ENCODE measurements at regions not wholly inside any gene's neighbourhood (a gene's known extent, or its start where the extent isn't known, plus 50 kb on each side); places are given as distances from the start of the nearest gene placed in this dataset.

DNA sequence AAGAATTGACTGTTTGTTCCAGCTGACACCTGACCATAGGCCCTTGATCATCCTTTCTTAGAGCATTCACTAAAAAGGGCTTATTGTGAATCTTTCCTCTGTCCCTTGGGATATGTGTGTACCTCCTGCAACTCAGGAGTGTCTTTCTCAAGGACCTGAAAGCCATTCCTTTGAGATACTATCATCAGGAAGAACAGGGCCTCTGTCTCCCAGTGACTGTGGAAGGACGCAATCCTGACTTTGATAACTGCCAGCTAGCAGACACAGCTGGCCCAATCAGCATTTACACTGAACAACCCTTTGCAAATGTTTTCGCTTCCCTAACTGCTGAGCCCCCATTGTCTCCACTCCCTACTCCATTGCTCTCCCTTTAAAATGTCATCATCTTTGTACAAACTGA, 144.4 kb downstream of the RMI1 start:
- DNase-seq (ENCODE audit: low read depth): no peak

DNA sequence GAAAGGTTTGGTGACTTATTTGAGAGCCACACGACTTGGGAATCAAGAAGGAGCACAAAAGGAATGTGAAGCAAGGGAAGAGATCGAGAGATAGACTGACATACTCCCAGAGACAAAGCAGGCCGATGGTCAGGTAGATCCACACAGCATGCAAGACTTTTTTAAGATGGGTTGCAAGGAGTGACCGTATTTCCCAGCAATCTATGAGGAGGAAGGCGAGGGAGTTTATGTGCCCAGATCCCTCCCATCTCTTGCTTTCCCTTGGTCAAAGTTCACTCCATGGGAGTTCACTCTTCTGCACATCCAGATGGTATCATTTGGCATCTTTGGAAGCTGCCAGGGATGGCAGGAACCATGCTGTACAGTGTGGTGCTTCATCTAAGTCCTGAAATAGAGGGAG, 148.9 kb downstream of the RMI1 start:
- no peak for DNase-seq (ENCODE audit: low read depth)

DNA sequence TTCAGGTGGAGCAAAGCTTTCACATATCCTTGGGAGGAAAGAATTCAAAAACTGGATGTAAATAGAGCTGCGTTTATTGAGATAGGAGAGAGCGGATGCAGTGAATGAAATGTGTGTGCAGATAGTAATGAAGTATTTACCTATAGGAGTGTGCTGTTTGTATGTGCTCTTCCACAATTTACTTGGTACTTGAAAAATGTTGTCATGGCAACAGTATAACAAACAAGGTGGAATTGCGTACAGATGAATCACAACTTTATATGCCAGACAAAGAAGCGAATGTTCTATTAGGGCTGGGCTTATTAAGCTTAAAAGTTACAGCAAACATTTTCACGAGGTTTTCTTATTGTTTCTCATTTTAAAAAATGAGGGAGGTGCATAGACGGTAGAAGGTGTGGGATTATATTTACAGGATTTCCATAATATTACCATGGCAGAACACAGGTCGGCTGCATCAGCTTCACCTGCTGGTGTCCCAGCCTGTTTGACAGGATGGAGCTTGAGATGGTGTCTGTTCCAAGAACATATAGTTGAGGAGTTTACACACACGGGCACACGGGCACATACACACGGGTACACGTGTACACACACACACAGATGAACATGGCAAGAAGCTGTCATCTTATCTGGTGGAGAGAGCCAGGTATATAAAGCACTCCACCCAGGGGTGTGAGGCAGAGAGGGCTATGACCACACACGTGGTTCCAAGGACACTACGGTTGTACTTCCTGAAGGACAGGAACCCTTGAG, 155.7 kb downstream of the RMI1 start:
- peak; percentile 25 for DNase-seq (ENCODE audit: low read depth)

DNA sequence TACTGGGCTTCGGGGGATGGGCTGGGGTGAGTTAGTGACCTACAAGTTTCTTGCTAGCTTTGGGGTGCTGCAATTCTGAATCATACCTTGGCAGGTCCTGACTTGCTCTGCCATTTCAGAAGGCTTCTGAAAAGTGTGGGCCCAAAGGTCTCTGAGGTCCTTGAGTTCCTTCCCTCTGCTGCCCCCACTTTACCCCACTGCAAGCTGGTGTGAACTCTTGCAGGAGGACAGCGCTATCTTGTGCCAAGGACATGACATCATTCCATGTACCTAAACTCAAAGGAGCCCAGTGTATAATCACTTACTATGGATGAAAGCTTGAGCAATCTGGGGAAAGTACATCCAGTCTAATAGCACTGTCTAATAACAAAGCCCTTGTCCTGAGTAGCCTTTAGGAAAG, 157.4 kb downstream of the RMI1 start:
- DNase-seq (ENCODE audit: low read depth): no peak

DNA sequence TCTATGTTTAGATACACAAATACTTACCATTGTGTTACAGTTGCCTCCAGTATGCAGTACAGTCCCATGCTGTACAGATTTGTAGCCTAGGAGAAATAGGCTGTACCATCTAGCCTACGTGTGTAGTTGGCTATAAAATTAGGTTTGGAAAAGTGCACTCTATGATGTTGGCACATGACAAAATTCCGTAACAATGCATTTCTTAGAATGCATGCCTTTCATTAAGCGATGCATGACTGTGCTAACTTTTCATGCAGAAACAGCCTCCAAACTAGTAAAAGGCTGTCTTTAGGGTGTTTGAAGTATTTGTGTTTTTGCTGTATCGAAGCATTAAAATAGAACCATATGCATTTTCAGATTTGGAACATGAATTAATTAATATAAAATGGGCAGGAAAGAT, 157.9 kb downstream of the RMI1 start:
- DNase-seq (ENCODE audit: low read depth): no peak

DNA sequence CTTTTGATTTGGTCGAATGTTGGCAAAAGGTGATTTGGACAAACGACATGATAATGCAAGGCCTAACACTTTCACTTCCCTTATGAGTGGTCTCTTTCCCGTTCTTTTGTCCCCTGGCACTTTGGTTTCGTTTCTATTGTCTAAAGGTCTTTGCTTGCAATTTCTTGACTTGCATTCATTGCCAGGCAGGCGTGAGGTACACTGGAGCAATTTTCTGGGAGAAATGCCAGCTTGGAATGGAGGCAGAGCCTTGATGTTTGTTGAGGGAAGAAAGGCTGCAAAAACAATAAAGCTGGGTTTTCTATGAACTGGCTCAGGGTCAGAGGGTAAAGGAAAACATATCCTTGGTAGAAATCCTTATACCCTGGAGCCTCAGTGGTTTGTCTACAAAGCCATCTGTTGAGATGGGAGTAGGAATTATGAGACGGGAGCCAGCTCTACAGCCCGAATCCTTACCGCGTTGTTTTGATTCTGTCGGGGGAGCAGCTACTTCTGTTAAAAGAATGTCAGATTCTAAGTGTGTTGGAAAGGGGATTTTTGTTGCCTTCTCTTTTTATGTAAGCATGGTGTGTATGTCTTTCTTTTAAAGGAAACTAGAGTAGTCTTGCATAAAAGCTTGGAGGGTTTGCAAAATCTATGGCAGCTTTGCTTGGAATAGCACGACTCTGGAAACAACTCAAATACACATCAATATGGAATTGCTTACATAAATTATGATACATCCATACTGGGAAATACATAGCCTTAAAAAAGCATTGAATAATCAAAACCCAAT, 158.9 kb downstream of the RMI1 start:
- DNase-seq (ENCODE audit: low read depth): no peak

DNA sequence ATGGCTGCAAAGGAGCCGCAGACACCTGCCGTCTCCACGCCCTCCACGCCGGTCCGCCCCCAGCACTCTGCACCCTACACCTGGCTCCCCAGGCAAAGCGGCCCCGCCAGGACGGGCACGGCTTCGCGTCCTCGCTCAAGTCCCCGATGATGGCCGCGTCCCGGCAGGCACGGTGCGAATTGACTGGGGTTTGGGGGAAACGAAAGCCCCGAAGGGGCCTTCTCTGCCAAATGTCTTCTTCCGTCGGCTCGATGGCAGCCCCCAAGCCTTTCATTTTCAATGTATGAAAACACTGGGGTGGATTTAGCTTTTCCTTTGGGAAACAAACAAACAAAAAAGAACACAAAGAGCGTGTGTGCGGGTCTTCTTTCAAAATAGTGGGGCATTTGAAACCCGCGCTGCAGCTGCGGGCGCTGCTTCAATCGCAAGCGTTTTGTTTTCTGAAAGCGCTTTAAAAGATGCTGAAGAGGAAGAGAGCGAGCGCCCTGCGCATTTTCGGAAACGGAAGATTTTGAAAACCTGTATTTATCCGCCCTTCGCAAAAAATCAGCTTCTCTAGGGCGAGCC, 160.0 kb downstream of the RMI1 start:
- DNase-seq (ENCODE audit: low read depth): no peak

DNA sequence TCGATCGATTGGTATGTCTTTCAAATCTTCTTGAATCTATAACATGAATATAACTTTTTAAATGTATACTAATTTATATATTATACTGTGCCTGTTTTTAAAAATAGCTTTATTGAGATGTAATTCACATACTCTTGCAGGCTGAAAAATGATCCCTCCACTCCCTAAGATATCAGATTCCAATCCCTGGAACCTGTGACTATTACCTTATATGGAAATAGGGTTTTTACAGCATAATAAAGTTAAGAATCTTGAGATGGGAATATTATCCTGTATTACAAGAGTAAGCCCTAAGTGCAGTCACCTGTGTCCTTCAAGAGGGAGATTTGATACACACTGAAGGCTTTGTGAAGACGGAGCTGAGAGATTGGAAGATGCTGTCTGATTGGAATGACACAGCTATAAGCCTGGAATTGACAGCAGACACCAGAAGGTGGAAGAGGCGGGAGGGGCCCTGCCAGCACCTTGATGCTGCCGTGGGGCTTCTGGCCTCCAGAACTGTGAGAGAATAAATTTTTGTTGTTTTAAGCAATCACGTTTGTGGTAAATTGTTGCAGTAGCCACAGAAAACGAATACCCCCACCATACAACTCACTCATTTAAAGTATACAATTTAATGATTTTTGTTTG, 161.3 kb downstream of the RMI1 start:
- DNase-seq (ENCODE audit: low read depth): no peak

DNA sequence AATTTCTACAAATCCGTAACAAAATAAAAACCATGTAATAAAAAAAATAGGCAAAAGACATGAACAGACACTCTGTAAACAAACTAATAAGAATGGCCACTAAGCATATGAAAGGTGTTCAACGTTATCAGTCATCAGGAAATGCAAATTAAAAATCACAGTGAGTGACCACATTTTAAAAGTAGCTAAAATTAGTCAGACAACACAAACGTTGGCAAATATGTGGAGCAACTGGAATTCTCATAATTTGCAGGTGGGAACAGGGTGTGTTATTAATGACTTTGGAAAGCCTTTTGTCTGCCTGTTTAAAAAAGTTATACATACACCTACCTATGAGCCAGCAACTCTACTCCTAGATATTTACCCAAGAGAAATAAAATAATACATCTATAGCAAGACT, 164.4 kb downstream of the RMI1 start:
- DNase-seq (ENCODE audit: low read depth): no peak

DNA sequence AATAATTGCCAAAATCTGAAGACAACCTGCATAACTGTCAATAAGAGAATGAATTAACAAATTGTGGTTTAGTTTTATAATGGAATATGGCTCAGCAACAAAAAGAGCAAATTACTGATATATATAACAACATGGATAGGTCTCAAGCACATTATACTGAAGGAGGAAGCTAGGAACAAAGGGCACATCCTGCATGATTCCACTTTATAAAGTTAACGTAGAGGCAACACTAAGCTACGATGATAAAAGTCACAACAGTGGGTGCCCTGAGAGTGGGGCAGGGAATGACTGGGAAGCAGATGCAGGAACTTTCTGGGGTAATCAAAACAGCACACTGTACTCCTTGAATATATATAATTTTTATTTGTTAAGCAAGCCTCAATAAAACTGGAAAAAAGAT, 165.2 kb downstream of the RMI1 start:
- no peak for DNase-seq (ENCODE audit: low read depth)

DNA sequence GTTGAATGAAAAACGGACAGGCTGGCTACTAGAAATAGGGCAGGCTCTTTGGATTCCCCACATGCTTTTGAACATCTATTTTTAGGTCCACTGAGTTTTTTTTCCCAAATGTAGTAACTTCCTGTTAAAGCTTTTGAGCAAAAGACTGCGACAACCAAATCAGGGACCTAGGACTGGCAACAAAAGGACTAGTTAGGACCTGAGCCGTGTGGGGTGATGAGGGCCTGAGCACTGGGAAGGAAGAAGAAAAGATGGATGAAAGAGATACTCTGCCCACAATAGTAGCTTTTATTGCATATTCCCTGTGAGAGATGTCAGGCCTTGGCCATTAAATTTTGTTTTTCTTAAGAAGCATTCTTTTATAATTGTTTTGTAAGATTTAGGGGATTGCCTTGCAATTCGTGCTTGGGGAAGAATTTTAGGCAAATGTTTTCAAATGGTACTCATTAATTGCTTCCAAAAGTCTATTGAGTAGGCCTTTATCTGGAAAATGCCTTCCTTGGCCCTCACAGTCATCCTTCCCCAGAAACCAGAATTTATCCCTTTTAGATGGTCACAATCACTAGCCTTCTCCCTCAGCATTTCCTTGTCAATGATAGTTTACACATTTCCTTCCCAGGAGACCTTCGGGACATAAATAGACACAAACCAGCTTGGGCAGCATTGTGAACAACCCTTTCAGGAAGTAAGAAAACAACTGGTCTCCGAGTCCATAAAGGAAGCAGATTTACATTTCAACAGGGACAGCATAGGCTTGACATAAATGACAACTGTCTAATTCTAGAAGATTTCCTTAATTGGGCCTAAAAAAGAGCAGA, 166.5 kb downstream of the RMI1 start:
- peak; percentile 60 for DNase-seq (ENCODE audit: low read depth)

DNA sequence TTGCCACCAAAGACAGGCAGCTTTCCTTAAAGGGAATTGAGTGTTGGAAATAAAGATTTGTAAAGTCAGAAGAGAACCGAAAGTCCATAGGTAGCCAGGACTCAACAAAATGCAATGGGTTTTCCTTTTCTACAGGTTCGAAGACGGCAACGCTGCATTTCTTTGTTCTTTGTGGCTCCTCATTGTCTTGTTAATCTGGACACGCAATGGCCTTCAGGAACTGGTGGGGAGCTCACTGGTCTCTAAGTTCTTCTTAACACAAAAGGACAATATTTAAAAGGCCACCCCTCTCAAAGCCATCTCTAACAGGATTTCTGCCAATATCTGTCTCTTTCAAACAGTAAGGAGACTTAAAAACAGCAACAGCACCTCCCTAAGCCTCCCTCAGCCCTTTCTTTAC, 170.6 kb downstream of the RMI1 start:
- no peak for DNase-seq (ENCODE audit: low read depth)

DNA sequence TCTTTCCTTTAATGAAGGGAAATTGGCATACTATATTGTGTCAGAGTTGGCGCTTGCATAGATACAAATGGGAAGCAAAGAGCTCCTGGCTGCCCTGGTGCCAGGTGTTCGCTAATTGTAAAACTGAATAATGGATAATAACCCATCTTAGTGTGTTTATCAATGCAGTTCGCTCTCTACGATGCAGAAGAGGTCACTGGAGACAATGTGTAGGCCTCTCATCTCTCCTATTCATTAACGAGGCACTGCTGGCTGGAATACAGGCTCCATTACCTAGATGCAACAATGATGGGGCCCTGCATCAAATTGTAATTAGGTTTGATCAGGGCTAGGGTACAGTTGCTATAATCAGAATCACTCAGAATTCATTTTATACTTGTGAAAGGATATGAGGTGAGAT, 171.0 kb downstream of the RMI1 start:
- no peak for DNase-seq (ENCODE audit: low read depth)

DNA sequence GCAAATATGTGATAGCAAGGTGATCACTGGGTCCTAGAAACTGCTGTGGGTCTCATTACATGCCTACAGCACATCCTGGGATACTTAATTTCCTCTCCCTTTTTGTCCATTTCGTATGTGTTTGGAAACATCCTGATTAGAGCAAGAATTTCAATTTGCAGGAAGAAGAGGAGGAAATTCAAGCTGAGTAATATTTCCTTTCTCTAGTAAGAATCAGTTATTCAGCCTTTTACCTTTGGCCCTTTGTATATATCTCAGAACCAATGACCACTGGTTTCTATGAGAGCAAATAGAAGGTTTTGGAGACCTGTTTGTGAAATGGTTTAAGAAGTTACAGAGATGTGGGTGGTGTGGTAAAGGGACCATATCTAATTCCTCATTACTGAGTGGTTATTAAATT, 171.6 kb downstream of the RMI1 start:
- no peak for DNase-seq (ENCODE audit: low read depth)

DNA sequence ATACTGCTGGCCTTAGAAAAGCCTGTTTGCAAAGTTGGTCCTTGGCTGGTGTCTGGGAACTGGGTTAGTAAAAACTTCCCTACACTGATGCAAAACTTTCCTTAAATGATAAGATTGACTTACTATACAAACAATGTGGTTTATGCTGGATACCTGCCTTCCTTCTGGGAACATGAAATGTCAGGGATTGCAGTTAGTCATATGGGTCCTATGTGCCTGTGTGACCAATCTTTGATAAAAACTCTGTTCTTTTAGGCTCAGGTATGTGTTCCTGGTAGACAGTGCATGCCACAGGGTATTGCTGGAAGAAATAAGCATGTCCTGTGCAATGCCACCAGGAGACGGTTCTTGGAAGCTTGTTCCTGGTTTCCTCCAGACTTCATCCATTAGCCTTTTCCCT, 173.3 kb downstream of the RMI1 start:
- no peak for DNase-seq (ENCODE audit: low read depth)

DNA sequence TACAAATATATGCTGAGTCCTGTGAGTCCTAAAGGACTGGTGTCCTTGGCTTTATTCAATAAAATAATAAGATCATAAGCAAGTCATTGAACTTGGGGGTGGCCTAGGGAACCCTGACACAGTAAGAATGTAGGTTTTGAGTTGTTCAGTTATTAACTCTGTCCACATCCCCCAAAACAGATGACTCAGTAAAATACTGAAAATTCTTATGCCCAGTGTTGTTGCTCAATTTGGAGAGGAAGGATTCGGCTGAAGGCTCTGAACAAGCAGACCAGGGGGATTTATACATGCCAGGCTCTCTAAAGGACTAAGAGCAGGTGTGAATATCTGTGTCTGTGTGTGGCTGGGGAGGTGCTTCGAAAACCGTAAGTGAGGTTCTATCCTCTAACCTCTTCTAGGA, 173.7 kb downstream of the RMI1 start:
- DNase-seq (ENCODE audit: low read depth): no peak

DNA sequence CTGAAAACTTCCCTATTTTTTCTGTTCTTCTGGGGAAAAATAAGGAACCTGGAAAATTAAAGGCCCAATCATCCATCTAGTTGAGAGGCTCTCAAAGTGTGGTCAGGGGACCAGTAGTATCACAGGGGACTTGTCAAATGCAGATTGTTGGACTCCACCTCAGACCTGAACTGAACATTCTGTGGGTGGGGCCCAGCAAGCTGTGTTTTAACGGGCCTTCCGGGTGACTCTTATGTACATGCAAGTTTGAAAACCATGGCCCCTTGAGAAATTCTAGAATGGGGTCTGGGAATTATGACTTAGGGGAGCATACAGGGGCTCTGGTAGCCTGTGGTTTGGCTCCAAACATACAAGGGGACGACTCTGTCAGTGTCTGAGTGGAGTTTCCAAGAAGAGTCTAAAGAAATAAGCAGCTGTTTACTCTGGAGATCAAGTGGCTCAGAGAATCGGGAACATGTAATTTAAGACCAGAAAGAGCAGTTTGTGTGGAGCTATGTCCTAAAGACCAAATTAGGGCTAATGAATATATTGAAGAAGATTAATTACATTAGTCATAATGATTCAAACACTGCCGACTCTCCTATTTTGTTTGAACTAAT, 177.4 kb downstream of the SLC28A3 start:
- no peak for DNase-seq (ENCODE audit: low read depth)

DNA sequence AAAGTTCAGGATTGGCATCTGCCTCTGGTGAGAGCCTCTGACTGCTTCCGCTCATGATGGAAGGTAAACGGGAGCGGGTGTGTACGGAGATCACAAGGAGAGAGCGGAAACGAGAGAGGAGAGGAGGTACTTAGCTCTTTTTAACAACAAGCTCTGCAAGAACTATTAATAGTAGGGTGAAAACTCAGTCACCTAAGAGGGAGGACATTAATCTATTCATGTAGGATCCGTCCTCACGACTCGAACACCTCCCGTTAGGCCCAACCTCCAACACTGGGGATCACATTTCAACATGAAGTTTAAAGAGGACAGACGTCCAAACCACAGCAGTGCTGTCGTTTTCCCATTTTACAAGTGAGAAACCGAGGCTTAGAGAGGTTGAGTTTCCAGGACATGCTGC, 173.7 kb downstream of the SLC28A3 start:
- no peak for DNase-seq (ENCODE audit: low read depth)

DNA sequence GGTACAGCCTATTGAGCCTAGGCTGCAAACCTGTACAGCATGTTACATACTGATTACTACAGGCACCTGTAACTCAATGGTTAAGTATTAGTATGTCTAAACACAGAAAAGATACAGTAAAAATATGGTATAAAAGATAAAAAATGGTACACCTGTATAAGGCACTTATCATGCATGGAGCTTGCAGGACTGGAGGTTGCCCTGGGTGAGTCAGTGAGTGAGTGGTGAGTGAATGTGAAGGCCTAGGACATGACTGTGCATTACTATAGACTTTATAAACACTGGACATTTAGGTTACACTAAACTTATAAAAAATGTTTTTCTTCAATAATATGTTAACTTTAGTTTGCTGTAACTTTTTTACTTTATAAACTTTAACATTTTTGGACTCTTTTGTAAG, 171.3 kb downstream of the SLC28A3 start:
- DNase-seq (ENCODE audit: low read depth): no peak

DNA sequence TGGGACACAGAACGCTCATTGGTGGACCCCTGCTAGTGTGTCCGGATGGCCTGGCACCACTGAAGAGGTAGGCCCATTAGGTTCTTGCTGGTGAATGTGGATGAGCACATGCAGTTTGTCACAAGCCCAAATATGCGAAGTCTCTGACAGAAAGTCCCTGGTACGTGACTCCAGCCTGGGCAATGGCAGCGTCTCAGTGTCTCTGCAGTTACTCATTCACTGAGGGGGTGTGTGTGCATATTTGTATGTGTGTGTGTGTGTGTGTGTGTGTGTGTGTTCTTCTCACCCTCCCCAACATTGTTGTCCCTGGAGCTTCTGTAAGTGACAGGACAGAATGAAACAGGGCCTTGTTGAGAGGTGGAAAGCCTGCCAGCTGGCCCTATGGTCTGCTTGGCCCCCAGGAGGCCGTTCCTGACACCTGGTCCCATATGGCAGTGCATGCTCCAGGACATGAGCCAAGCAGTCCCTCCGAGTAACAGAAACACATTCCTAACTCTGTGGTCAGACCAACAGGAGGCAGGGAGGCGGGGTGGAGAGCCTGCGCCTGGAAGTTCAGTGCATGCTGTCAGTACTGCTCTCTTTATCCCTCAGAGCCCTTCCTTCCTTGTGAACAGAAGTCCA, 169.9 kb downstream of the SLC28A3 start:
- peak; percentile 95 for DNase-seq (ENCODE audit: low read depth)

DNA sequence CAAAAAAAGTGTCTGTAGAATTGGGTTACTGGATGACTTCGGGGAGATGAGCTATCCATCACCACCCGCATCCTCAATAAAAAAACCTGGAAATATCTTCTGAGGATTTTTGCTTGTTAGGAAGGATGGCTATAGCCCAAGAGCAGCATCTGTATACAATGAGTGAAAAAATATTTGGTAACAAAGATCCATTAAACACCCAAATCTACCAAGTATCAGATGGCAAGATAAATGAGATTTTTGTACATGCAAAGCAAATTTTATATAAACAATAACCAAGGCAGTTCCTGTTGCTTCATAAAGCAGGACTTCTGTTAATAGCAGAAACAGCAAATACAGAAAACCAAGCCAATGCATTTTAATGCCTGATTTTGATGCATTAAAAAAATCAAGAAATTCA, 166.6 kb downstream of the SLC28A3 start:
- DNase-seq (ENCODE audit: low read depth): no peak
